IPS-NIHi7 (cell line): ENCODE measurements at regions not wholly inside any gene's neighbourhood (a gene's known extent, or its start where the extent isn't known, plus 50 kb on each side); places are given as distances from the start of the nearest gene placed in this dataset.
"Not testable (repeated sequence)": the region's sequence is repeated elsewhere in the genome, so short reads cannot be mapped to it uniquely, and the experiment has no call there.

Experiments
- DNase-seq: peaks from one replicate; pipeline ENCODE4 v3.0.0; 2012; ENCODE audit warnings: mixed read lengths; ENCODE audit errors: extremely low spot score

DNA sequence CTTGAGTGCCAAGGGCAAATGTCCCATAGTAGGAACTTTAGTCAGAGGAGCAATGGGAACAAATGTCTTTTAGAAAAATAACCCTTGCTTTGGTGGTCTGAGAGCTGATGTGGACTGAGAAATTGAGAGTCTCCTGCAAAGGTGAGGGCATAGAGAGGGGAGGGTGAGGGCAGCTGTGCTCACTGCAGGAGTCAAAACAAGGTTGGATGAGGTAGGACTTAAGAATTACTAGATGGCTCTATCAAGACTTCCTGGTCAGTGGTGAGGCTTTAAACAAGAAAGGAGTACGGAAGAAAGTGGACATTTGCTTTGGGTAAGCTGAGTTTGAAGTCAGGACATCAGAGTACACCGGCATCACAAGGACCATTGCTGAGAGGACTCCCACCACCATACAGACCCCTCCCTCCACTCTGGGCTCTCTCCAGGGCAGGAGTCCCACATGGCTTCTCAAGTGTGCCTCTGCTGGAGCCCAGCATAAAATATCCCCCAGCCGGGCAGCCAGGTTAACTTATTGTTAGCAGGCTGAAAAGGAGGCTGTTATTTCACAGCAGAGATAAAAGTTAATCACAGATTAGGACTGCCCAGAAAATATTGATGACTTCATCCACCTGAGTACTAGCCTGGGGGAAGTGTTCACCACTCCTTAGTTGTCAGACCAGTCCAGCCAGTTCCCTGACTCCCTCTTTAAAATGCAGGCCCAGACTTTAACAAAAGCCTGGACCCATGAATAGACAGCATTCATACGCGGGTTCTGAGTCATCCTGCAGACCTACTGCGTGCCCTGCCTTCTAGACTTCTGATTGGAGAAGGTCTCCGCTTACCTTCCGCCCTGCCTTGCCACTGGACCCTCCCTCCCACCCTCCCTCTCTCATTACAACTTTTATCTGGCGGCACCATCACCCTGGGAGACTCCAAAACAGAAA, 167.2 kb downstream of the BCL2L11 start:
- peak; percentile 50 for DNase-seq

DNA sequence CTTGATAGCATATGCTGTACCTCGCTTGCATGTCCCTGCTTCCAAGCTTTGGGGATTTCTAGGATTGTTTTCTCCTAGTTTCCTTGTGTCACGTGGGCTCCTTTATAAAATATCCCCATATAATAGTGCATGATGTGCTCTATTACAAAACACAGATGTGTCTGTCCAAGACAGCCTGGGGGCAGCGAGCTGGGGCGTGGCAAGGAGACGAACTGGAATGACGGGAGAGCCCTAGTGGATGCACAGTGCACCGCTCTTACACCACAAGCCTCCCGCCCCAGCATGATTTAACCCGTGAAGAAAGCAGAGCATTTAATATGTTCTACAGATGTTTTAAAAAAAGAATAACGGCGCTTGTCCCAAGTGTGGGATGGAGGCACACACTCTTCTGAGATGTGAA, 169.7 kb downstream of the BCL2L11 start:
- not testable (repeated sequence) for DNase-seq

DNA sequence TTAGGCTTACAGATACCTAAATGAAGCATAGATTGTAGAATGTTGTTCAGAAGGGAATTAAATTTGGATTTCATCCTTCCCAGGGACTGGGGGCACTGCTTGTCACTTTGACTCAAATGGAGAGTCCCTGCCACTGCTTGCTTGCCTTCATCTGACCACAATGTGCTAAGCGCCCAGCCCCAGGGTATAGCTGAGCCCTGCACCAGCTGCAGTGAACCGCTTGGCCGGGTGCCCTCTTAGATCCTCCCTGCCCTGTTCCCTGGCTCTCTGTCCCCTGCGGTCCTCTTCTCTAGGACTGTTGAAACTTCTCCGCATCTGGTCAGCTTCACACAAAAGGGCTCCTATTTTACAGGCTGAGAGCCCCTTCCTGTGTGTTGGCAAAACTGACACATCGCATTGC, 170.9 kb downstream of the BCL2L11 start:
- DNase-seq, result not testable (repeated sequence)

DNA sequence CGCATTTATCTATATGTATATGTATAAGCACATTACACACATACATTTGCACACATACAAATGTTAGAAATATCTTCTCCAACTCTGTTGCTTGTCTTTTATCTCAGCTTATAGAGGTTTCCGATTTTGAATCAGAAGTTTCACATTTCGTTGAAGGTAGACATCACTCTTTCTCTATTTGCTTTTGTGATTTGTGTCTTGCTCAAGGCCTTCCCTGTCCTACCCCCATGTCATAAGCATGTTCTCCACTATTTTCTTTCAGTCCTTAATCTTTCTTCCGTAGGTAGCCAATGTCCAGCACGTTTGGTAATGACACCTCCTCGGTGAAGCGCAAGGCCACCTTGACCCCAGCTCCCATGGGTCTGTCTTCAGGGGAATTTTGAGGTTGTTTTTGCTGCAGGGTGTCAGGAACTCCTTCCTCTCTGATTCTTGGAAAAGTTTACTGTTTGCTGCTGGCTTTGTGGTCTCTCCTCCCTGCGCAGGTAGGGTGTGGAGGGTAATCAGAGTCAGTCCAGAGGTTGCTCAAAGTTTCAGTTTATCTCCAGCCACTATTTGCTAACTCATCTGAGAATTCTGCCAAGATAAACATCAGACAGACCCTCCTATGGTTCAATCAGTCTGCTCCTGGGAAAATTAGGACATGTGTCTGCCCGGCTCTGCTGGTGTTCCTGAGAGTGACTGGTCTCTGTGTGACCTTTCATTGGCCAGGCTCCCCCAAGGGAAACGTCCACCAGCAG, 171.7 kb downstream of the BCL2L11 start:
- DNase-seq, result not testable (repeated sequence)

DNA sequence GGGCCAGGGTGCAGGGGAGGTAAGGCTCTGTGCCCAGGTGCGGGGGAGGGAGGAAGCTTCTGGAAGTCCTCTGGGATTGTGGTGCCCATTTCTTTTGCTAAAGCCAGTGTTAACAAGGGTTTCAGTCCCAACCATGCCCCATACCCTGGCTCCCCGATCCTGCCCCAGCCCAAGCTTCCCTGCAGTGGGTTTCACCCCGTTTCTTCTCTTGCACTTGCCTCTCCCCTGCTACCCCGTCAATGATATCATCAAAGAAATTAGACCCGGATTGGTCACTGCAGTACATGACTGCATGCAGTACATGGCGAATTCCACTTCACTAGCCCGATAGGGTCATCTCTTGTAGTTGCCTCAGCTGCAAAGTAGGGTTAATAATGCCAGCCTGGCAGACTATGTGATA, 174.0 kb downstream of the BCL2L11 start:
- DNase-seq, result not testable (repeated sequence)

DNA sequence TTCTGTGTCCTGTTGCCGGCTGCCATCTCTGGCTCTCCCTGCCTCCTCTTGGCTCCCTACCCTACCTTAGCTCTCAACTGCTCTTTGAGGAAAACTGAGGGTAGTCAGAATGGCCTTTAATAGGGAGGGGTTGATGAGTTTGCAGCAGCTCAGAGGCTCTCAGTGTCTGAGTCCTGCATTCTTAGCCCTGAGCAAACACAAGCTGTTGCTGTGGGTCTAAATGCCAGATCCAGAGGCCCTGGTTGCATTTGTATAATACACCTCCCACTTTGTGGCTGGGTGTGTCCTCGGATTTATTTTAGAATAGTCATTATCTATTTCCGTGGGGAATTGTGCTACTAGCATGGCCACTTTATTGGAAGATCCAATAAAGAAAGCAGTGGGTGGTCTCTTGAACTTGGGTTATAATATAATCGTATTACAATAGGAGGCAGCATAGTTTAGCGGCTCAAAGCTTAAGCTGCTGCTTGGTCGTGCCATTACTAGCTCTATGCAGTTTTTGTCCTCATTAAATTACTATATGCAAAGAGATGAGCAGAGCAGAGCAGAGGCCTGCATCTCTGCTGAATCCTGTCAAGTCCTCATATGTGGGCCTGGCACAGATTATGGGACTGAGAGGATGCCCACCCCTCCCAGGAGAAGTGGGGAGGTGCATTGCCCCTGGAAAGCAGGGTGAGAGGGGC, 175.5 kb downstream of the BCL2L11 start:
- not testable (repeated sequence) for DNase-seq

DNA sequence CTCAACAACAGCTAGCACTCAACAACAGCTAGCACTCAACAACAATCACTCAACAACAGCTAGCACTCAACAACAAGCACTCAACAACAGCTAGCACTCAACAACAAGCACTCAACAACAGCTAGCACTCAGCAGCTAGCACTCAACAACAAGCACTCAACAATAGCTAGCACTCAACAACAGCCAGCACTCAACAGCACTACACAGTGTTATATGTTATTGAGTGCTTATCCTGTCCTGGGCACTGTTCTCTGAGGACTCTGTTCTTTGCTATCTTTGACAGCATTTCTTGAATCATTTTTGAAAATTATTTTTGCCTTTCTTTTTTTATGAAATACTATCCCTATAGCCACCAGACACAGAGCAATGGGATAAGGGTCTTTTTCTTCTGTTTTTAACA, 176.4 kb downstream of the BCL2L11 start:
- DNase-seq, result not testable (repeated sequence)

DNA sequence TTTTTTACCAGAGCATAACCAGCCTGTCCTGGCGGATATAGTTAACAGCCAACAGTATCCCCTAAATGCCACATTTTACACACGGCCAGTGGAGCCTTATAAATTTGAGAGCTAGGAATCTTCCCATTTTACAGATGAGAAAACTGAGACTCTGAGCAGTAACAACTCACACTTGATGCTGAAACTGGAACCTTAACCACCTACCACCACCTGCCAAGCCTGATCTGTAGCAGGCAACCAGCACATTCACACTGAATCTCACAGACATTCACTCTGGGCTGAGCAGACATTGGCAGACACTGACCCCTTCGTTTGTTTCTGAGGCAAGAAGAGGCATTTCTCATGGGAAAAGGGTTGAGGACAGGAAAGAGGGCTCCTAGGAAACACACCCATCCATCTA, 178.2 kb downstream of the BCL2L11 start:
- DNase-seq, result not testable (repeated sequence)

DNA sequence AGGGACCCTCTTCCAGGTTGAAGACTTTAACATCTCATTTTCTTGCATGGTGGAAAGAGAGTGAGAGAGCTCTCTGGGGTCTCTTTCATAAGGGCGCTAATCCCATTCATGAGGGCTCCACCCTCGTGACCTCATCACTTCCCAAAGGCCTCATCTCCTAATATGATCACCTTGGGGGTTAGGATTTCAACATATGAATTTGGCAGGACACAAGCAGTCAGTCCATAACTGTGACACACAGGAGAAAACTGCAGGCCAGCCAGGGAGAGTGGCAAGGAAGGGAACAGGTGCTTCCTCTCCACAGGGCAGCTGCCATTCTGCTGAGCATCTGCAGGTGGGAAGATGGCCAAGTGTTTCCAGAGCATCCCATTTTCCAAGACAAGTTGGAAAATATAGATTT, 178.9 kb downstream of the BCL2L11 start:
- not testable (repeated sequence) for DNase-seq

DNA sequence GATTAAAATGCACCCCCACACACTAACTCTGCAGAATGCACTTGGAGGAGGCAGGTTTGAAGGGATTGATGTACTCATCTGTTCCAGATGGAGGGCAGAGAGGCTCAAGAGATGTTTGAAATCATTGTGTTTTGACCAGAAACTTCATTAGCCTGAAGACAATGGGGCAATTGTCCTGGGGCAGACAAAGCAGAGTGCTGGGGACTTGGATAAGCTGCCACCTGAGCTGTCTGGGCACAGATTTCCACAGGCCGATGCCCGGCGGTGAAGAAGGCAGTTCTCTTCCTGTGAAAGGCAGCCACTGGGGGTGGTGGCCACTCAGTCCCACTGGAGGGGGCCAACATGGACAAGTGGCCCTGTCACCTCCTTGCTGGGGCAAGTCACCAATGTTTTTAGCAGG, 181.0 kb downstream of the BCL2L11 start:
- not testable (repeated sequence) for DNase-seq

DNA sequence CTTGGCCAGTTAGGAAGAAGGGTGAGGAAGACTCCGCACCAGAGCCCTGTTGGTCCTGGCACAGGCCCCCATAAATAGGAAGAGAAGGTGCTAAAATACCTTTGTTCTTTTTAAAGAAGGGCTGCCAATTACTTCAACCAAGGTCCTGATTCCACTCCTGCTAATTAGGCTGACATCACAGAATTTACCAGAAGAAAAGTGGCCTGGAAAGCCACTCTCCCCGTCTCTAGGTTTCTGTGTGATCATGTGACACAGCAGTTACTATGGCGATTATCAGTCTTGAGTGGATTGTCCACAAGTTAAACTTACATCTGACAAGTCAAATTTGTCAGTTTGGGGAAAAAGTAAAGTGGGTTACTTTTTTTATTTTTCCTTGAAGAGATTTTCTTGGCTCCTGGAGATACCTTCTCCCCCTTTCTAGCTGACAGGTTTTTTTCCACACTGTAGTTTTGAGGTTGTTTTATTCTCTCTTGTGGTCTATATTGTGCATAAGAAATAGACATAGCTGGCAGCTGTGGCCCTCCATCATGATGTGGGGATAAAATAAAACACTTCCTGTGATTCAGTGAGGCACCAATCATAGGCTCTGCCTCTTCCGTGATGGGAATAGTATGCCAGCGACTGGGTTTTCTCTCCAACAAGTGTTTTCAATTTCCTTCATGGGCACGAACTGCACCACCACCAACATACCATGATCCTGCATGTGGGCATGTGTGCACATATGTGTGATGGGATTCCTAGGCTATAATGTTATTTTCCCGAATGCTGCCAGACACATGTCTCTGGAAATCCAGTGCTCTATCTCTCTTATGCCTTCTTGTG, 181.9 kb downstream of the BCL2L11 start:
- DNase-seq, result not testable (repeated sequence)

DNA sequence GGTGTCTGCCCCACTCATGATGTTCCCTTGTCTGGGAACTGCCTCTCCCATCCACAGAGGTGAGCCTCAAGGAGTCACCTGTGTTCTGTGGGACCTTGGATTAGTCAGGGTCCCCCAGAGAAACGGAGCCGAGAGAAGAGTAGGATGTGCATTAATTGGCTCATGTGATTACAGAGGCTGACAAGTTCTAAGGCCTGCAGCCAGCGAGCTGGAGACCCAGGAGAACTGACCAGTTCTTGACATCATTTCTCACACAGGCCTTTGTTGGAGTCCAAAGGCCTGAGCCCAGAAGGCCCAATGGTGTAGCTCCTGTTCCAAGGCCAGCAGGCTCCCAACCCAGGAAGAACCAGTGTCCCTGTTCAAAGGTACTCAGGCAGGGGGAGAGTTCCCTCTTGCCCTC, 186.6 kb downstream of the BCL2L11 start:
- not testable (repeated sequence) for DNase-seq

DNA sequence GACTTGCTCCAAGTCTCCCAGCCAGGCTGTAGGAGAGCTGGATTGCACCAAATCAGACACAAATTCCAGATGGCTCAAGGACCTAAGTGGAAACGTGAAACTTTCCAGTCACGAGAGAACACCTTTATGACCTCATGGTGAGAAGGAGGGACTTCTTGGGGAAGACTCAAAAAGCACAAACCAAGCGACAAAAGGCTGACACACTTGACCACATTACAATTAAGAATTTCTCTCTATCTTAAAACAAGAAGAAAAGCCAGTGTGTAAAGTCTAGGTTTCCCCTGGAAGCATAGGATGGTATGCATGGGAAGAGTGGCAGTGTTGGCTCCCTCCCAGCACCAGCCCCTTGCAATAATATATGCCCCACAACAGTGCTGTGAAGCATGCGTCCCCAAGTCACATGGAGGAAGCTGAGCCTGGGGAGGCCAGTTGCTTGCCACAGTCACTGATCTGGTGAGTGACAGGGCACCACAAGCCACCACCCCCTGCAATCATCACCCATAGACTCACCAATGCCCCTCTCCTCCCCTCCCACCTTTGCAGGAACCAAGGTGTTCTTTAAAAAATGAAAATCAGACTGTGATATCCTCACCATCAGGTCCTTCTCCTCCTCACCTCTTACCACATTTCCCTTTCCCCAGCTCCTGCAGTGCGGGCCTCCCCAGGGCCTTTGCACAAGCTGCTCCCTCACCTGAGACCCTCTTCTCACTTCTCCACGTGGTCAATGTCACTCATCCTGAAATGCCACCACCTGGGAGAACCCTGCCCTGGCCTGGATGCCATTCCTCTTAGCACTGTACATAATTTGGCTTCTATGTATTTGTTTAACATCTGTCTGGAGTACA, 188.7 kb downstream of the BCL2L11 start:
- DNase-seq, result not testable (repeated sequence)

DNA sequence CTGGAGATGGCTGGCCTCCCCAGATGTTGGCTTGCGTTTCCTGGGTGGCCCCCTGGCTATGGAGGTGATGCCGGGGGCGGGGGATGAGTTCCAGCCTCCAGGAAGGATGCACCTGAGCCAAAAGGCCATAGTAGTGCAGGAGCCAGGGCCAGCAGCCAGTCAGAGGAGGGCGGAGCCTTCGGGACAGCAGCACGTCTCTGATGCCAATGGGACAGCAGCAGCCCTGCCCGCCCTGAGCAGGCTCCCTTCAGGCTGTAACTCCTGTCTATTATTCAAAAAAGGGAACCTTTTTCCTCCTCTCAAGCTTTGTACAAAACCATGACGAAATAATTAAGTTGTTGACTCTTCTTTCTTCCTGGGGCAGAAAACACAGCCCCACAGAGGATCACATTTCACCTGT, 189.7 kb downstream of the BCL2L11 start:
- not testable (repeated sequence) for DNase-seq

DNA sequence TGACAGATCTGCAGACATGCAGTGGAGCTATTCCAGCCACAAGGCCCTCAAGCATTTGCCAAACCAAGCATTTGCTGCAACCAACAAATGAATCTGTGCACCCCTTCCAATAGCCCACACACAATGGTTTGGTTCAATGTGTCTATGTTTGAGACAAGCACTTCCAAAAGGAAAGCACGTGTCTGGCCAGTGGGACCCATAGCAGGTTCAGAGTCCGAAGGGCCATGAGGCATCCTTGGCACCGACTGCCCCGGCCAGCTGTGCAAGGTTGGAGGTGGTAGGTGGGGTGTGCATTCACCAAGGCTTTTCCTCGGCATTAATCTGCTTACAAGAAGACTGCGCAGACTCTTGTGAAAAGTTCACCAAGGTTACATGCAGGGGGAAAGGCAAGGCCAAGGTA, 190.9 kb downstream of the BCL2L11 start:
- not testable (repeated sequence) for DNase-seq

DNA sequence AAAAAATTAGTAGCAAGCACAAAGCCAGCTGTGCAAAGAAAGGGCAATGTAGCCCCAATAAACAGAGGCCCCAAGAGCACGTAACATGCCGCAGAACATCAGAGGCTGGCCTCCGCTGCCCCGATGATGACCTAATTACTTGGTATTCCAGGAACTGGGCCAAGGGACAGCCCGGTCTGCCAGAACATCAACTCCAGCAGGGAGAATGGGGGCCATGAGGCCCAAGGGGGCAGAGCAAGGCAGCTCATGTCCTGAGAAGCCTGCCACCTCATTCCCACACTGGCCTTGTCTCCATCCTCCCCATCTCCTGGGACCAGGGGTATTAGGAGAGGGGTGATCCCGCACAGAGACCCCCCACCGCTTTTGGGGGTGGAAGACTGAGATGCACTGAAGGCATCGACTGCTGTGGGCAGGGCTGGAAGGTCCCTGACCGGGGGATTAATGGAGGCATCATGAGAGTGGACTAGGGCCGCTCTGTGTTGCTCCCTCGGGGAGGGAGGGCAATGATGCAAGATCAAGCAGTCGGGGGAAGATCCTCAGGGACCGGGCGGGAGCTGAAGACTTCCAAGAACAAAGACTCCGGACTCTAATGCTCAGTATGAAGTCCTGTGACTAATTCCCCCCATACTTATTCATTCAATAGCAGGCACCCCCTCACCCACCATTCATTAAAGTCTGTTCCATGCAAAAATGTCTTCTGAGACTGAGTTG, 192.3 kb downstream of the BCL2L11 start:
- DNase-seq, result not testable (repeated sequence)

DNA sequence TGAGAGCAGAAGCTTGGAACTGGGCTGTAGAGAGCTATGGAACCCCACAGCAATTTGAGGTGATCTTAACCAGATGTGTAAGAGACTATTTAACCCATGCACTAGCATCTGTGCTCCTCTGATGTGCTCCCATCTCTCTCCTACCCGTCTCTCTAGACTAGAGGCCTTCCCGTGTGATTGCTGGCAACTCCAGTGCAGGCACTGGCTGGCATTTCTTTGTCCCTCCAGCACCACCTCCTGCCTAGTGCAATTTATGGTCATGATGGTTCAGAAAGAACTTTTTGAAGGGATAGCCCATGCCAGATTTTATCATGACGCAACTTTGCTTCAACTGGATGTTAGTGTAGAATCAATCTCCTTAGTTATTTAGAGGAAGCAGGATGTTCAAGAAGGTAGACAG, 193.0 kb downstream of the BCL2L11 start:
- DNase-seq, result not testable (repeated sequence)

DNA sequence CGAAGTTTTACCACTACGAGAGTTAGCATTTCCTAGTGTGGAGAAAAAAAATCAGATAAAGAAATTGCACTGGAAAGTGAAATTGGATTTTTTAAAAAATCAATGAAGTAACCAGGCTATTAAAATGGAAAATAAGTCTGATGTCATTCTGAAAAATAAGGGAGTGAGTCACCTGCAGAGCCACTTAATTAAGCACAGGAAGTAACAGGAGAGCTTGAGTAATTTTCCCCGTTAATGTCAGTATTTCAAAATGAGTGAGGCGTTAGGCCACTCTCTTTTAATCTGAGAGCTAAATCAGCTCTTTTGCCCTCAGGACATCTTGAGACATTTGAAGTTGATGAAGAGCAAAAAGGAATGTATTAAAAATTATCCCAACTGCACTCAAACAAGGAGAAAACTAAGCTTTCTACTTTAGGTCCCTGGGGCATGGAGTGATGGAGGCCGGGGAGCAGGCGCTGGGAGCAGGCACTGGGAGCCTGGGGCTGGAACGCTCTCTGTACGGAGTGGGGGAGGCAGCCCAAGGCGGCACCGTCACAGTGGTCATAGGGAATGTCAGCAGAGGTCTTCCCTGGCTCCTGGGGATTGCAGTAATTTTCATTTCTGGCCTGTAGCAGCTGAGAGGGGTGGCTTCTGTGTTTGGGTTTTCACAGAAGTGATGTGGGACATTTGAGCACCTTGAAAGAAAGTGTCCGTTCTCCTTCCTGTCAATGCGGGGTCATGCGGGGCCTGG, 194.6 kb downstream of the BCL2L11 start:
- not testable (repeated sequence) for DNase-seq

DNA sequence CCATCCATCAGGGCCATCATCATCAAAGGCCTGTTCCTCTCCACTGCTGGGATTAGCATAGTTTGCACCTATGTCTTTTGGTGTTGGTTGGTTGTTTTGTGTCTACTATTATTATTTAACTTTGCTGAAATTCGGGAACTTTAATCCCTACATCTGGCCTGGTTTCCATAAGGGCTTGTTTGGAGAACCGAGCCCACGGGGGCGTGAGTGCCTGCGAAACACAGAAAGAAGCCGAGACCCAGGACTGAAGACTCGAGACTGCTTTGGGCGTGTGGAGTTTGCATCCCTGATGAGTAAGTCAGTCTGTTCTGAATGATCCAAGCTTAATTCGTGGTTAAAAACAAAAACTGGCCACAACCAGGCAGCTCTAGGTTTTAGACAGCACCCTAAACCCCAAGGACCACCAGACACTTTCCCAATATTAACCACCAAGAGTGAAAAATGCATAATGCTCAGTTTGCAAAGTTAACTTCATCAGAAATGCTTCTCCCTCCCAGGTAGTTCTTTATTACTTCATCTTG, 195.6 kb downstream of the BCL2L11 start:
- DNase-seq, result not testable (repeated sequence)
